HuH-7 (cell line): ENCODE measurements at regions not wholly inside any gene's neighbourhood (a gene's known extent, or its start where the extent isn't known, plus 50 kb on each side); places are given as distances from the start of the nearest gene placed in this dataset.
A peak's percentile ranks its signal among the peaks of the same experiment; 100 is the strongest.

ENCODE experiments used
- DNase-seq: peaks from one replicate; pipeline ENCODE4 v3.0.0; 2011; ENCODE audit warnings: low spot score

DNA sequence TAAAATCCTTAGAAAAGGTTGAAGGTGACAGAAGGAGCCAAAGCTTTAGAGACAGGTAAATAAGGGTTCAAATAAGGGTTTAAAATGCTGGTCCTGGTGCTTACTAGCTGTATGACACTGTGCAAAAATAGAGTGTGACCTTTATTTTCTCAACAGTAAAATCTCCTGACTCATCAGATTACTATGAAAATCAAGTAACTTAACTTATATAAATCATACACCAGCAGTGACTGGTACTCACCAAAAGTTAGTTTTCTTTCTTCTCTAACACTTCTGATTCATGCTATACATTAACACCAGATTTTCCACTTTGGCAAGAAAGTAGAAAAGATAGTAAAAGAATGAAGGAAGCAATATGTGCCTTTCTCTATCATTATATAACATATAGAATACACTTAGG is 205.9 kb upstream of the GBE1 start:
- DNase-seq: no peak

DNA sequence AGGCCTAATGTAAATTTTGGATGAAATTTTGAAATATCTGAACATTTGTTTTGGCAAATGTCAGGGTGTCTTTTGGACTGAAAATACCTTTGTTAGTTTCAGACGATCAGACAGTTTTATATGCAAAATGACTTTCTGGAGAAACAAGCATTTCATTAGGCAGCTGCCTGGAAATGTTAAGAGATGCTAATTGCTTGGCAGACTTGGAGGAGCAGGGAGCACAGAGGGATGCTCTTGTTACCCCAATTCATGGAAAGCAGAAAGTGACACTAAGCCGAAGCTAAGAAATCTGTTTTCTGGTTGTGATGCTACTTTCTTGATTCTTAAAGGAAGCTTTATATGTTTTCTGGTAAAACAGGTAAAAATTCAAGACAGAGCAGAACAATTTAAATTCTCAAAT is 204.3 kb upstream of the GBE1 start:
- no peak for DNase-seq

DNA sequence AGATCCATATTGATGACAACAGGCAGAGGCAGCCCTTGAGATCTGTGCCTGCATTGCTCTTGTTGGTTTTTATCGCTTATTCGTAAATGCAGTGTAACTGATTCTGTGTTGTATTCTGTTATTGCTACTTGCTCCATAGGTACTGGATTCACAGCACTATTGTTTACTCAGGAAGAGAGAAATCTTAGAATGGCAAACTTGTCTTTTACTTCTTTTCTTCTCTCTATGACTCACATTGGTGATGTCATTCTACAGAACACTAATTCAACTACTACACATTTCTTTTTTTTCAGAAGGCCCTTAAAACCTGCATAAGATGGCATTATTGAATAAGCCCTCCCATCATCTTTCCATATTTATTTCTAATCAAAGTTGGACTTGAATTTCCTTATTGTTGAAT is 201.0 kb upstream of the GBE1 start:
- DNase-seq: no peak

DNA sequence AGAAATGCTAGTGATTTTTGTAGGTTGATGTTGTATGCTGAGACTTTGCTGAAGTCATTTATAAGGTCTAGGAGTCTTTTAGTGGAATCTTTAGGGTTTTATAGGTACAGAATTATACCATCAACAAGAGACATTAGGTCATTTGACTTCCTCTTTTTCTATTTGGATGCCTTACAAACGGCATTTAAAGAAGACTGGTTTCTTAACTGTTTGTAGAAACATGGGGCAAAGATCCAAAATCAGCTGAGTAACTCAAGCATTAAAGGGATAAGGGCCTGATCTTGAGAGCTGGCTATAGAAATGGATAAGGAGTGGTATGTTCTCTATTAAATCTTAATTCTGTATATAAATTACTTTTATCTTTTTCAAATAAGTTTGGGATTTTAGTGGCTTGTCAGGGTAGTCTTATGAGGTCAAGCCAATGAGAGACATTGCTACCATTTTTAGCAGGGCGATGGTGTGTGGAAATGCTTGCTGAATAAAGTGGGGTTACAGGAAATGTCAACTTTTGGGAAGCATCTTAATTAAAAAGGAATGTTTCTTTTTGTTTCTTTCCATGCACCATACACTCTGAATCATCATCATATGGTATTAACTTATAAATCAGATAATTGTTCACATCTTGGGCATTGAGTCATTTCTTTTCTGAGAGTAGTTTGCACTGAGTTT is 197.7 kb upstream of the GBE1 start:
- no peak for DNase-seq

DNA sequence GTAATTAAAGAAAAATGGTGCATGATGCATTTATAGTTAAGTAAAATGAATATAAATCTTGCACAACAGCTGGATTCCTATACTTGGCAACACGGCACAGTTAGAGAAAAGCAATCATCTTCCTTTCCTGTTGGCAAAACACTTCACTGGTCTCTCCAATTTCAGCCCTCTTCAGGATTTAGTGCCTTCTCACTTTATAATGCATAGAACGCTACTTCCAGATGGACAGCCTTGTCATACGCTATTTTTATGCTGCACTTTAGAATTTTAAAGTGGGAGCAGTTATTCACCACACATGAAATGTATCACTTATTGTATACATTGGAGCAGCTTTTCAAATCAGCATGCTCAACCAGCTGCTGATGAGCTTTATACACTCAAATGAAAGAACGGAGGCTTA is 194.4 kb upstream of the GBE1 start:
- DNase-seq: no peak

DNA sequence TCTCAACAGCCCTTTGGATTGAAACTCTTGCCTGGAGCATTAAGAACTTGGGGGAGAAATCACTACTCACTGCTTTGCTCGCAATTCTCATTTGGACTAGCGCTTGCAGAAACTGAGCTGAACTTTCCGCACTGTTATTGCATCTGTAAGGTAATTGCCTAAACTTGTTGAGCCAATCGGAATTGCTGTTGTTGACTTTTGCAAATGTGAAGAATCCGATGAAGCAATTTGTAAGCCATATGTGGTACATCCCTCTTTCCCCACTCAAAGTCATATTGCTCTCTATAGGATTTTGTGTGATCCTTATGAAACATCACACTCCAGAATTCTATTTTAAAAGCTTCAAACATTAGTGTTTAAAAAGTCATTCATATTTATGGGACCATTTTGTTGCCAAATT is 191.7 kb upstream of the GBE1 start:
- no peak for DNase-seq

DNA sequence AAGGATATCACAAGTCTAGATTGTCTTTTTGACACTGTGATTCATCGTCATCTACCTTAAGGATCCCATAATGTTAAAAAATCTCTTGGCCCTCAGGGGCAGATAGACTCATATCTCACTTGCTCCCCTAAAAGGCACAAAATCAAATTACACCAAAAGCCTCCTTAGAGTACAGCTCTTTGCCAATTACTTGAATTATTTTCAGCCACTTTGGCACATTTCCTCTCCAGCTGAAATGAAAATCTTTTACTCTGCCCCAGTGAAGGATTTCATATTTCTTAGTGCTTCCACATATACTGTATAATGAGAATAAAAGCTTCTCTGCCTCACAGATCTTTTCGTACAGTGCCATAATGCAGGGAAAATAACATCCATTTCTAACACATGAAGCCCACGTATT is 190.7 kb upstream of the GBE1 start:
- no peak for DNase-seq

DNA sequence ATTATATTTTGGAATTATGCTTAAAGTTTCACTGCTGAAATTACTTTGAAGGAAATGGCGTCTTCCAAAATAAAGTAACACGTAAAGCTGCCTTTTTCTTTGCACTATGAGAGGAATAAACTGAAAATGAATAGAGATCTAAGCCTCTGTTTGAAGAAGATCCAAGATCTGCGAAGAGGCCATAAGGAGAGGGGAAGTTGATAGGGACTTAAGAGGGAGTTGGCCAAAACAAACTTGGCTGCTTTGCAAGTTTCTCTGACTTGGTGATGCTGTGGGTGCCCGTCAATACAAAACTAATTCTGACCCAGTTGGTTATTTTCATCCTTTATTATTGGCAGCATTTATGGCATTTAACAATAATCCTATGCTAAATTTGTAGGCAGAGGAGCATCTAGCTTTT is 190.2 kb upstream of the GBE1 start:
- DNase-seq: no peak

DNA sequence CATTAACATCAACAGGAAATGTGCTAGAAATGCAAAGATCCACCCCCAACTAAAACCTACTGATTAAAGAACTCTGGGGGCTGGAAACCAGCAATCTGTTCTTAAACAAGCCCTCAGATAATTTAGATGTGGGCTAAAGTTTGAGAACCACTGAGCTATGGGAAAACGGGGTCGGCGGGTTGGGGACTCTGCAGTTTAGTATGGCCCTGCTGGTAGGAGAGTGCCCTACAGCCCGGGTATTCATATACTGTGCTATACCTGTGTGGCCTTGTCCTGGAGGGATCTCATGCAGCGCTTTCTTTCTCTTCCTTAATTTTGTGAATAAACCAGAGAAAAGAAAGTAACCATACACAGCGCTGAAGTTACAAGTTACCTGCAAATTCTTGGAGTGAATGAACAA is 189.7 kb upstream of the GBE1 start:
- no peak for DNase-seq

DNA sequence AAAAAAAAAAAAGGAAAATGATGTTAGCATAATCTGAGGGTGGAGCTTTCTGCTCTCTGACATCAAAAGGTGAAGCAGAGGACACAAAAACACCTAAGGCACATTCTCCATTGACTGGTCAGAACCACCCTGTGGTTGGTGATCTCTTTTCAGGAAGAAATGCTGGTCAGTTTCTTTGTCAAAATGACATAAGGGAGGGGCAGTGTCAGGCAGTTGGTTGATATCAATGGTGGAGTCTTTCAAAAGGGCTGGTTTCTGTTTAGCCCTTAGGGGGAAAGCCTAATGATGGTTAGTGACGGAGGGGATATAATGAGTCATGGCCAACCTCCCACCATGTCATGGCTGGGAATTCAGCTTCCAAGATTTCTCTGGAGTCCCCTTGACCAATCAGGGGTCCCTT is 185.9 kb upstream of the GBE1 start:
- no peak for DNase-seq

DNA sequence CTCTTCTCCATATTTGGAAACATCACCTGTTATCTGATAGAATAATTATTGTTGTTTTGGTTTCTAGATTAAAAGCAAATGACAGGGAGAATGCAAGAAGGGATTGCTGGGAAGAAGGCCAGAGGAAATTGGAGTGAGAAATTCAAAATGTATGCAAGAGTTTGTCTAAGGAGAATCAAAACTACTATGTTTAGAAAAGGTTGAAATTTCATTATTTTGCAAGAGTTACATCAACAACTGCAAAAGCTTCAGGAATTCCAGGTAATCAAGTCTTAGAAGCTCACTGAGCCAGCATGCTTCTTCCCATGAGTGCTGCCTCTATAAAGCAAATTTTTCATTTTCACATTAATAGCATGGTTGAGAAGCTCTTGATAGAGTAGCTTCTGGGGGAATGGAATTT is 177.2 kb upstream of the GBE1 start:
- DNase-seq: no peak

DNA sequence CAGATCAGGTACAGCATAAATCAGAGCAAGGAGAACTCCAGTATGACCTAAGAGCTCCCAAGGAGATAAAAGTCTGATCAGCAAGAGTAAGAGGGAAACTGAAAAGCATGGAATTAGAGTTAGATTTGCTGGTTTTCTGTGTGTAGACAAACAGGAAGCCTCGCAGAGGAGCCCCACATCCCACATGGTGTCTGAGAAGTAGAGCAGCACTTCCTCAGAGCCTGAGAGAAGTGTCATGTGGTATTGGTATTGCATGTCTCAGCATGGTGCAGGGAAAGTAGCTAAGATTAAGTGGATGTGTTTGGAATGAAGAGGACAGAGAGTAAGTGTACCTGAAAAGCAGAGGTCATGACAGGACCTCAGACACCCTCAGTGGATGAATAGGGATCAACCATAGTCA is 175.4 kb upstream of the GBE1 start:
- no peak for DNase-seq

DNA sequence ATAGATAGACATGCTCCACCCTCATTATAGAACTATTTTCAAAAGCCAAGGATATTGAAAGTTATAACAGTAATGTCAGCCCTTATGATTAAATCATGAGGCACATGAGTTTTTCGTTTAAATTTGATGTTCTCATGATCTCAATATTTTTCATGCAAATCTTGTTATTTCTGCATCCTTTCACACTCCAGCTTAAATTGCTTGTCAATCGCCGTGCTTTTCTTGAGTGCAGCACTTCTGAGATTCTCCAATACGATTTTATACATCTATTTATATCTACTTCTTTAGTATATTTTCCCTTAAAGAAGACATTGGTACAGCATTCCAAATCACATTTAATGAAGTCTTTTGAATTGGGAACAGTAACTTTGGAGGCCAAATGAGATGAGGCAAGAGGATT is 171.2 kb upstream of the GBE1 start:
- DNase-seq: no peak

DNA sequence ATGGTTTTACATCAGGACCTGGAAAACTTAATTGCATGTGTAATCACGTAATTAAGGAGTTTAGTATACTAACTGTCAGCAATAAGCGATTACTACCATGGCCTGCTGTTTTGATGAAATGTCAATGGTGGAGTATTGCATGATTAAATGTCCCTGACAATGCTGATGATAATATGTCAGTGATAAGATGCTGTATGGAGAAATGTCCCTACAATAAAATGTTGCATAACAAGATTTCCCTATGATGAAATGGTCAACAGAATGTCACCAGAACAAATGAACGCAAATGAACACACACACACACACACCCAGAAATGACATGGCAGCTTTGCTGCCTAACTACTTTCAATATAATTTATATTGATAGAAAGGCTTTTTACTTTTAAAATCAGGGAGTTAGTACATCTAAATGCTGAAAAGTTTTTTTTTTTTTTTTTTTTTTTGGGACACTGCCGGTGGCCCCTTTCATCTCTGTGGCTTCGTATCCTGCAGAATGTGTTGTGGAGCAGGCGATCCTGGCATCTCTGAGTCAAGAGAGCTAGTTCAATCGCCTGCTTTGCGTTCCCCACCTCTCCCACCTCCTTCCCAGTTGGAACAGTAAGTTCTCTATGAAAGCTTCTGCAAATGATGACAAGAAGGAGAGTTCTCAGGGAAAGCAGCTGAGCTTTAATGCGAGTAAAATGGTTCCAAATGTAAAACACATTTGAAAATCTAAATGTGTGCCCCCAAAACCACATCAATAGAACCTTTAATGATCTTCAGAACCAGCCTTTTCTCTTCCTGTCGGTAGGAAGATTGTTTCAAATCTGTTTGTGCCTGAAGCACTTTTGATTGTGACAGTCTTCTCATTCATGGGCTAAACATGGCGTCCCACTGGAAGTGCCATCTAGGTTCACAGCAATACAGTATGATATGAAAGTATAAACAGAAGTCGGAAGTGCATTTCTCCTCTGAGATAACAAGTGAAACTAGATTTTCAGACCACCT is 170.1 kb upstream of the GBE1 start:
- peak; percentile 1 for DNase-seq

DNA sequence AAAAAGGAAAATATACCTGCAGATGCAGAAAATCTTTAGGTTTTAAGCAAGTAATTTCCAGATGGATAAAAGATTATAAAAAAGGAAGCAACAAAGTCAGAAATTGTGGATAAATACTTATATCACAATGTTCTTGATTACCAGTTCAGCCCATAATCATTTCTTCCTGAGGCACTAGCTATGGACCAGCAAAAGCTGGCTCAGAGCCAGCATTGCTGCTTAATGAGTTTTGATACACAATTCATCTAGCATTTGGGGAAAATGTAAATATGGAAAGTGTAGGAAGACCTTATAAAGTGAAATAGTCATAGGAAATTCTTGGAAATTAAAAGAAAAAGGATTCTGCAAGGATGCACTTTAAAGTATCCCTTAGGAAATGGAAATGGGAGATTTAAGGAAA is 168.3 kb upstream of the GBE1 start:
- DNase-seq: no peak

DNA sequence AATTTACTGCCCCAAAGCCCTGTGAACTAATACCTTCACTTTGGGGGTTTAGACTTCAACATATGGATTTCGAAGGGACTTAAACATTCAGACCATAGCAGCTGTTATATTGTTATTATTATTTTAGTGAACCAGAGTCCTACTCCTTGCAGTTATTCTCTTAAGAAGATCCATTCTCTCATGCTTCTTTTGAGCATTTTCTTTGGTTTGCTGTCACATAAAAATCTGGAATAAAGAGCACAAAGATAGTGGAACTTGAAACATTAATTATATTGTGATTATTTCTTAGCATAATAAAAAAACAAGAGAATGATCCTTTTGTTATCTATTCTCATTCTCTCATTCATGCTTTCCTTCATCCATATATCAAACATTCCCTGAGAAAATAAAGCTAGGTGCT is 166.4 kb upstream of the GBE1 start:
- no peak for DNase-seq

DNA sequence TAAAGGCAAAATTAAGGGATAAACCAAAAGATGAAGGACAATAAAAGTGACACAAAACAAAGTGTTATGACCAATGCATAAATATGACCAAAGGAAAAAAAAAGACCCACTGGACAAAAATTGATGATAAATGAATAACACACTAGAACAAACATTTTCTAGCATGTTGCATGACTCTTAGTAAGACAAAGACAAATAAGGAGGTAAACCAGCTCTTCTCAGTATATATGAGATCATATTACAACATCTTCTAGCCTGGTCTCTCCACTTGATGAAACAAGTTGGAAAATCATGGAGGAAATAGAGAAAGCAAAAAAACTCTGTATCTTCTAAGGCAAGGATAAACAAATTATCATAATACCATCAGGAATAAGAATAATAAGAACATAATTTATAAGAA is 163.9 kb upstream of the GBE1 start:
- DNase-seq: no peak

DNA sequence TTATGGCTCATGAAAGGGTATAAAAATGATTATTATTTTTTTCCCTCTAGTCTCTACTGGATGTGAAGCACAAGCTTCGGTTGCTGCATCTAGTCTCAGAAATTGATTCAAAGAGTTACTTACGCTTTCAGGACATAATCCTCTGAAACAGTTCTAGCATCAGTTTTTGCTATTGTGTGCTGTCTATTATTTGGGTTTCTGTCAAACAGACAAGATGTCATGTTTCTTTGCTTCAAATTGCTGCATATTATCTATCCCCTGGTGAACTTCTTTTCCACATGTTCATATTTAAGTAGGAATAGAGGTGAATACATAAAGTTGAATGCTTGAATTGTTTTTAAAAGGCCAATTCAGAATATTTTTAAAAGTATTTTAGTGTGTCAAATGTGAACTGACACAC is 161.6 kb upstream of the GBE1 start:
- no peak for DNase-seq

DNA sequence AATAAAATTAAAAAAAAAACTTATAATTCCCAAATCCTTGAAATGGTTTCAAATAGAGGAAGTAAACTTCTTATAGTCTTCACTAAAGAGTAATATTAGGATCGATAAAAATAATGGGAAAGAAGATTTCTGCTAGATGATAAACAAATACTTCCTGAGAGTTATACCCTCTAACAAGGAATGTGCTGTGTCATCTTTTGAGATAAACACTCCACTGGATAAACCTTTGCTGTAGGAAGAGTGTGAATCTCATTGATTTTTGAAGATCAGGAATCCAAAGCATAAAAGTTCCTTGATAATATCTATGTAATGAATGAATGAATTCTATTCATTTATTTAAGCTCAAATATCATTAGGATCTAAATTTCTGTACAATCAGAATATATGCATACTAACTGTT is 161.0 kb upstream of the GBE1 start:
- no peak for DNase-seq

DNA sequence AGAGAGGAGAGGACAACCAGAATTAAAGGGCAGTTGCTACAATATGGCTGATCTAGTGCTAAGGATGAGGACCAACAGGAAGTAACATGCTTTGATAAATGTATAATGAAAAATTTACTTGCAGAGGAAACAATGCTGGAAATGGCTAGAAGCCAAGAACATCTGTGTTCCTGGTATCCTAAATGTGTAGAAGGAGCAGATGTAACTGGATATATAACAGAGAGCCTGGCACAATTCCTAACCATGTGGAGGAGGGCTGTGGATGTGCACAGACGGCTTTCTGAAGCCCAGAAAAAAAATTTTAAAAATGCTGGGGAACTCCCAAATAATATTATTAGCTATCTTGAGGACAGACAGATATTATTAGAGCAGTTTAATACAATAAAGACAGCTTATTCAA is 159.4 kb upstream of the GBE1 start:
- no peak for DNase-seq

DNA sequence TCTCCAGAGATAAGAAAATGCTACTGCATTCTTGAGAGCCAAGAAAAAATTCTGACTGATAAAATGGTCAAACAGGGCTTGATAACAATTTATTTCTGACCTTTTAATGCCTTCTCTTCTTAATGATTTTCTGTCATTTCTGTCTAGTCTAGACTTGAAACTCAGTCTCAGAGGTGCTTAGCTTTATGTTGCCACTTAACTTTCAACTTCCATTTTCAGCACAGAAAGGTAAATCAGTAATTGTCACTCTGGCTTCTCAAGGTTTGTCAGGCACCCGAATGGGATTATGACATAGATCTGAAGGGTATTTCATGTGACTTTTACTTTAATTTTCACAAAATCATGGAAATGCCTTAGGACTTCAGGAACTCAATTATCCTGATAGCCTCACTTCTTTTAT is 155.4 kb upstream of the GBE1 start:
- no peak for DNase-seq

DNA sequence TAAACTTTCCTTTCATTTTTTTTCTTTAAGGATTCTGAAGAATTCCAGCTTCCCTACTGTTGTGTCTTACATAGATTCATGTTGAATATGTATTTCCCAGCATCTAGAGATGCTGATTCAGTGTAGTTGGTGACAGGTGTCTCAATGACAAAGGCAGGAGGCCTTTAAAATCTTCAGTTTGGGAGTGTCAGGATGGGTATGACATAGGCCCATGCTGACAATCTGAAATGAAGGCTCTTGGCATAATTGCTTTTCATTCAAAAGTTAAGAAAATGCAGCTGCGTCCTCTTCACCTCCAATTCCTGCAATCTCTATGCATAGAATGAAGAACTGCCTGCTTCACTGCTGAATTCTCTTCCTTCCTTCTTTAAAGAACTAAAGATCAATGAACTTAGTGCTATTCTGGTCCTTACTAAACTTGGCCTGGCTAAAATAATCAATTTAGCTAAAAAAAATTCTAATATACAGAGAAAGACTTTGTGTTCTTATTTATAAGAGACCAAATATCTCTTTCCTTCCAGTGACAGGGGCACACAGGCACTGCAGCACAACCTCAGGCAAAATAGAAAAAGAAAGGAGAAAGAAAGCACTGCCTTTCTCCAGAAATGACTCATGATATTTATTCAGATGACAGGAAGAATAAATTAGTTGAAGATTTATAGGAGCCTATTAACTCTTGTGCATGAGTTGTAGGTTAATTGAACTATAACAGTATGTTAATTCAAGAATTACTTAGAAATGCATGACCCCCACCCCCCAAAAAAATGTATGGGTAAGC is 152.6 kb upstream of the GBE1 start:
- no peak for DNase-seq

DNA sequence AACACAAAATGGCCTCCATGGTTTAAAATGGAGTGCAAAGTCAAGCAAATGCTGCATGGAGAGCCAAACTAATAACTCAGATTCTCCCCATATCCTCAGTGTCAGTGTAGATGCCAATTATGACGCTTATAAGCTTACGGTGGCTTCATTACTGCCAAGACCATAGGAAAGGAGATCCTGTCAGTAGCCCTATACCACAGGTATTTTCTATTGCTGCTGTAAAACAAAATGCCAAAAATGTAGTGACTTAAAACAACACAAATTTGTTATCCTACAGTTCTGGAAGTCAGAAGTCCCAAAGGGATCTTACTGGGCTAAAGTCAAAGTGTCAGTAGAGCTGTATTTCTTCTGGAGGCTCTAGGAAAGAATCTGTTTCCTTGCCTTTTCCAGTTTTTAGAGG is 149.8 kb upstream of the GBE1 start:
- no peak for DNase-seq
